Neural progenitor cell (in vitro differentiated cells): ENCODE measurements at regions not wholly inside any gene's neighbourhood (a gene's known extent, or its start where the extent isn't known, plus 50 kb on each side); places are given as distances from the start of the nearest gene placed in this dataset.

Source experiments
- DNase-seq: peaks from one replicate; pipeline ENCODE4 v3.0.0-alpha.2; 2016; ENCODE audit warnings: low spot score
- H2AFZ ChIP-seq: fragments of 200-600 bp; sonication (generic); replicated peaks from 2 replicates; pipeline ENCODE4 v1.6.1; 2016; ENCODE audit warnings: antibody characterized with exemption
- H3F3A ChIP-seq: fragments of 200-600 bp; sonication (generic); 2 replicates; pipeline ENCODE4 v1.6.1; 2016; ENCODE audit warnings: antibody characterized with exemption, low read depth
- H3K27ac ChIP-seq: fragments of 200-600 bp; sonication (generic); 2 replicates; pipeline ENCODE4 v1.5.1; 2016; ENCODE audit warnings: mild to moderate bottlenecking
- H3K27me3 ChIP-seq: fragments of 200-600 bp; sonication (generic); 2 replicates; pipeline ENCODE4 v1.6.1; 2016; ENCODE audit warnings: mild to moderate bottlenecking, moderate library complexity
- H3K36me3 ChIP-seq: fragments of 200-600 bp; sonication (generic); 2 replicates; pipeline ENCODE4 v1.5.1; 2016
- H3K4me1 ChIP-seq: fragments of 200-600 bp; sonication (generic); 2 replicates; pipeline ENCODE4 v1.6.1; 2016; ENCODE audit warnings: mixed run types
- H3K4me2 ChIP-seq: fragments of 200-600 bp; sonication (generic); 2 replicates; pipeline ENCODE4 v1.6.1; 2016
- H3K4me3 ChIP-seq: fragments of 200-600 bp; sonication (generic); 2 replicates; pipeline ENCODE4 v1.5.1; 2016
- H3K79me2 ChIP-seq: fragments of 200-600 bp; sonication (generic); 2 replicates; pipeline ENCODE4 v1.6.1; 2016; ENCODE audit warnings: low read depth
- H3K9ac ChIP-seq: fragments of 200-600 bp; sonication (generic); 2 replicates; pipeline ENCODE4 v1.6.1; 2016
- H3K9me3 ChIP-seq: fragments of 200-600 bp; sonication (generic); 2 replicates; pipeline ENCODE4 v1.5.1; 2016; ENCODE audit warnings: low read depth
- H4K20me1 ChIP-seq: fragments of 200-600 bp; sonication (generic); 2 replicates; pipeline ENCODE4 v1.6.1; 2016; ENCODE audit warnings: low read depth
- H3K27ac Mint-ChIP-seq: 3 replicates; pipeline ENCODE4 v1.8.0; 2021; ENCODE audit warnings: mixed read lengths
- H3K27me3 Mint-ChIP-seq: 2 replicates; pipeline ENCODE4 v1.8.0; 2022; ENCODE audit warnings: low read depth, mild to moderate bottlenecking, inconsistent platforms, moderate library complexity, mixed read lengths; ENCODE audit not compliant: insufficient read depth
- H3K36me3 Mint-ChIP-seq: 3 replicates; pipeline ENCODE4 v1.8.0; 2021; ENCODE audit warnings: mixed read lengths
- H3K4me1 Mint-ChIP-seq: 3 replicates; pipeline ENCODE4 v1.8.0; 2021; ENCODE audit warnings: mixed read lengths
- H3K4me3 Mint-ChIP-seq: 3 replicates; pipeline ENCODE4 v1.8.0; 2021; ENCODE audit warnings: mild to moderate bottlenecking, moderate library complexity, mixed read lengths
- H3K9me3 Mint-ChIP-seq: 3 replicates; pipeline ENCODE4 v1.8.0; 2020; ENCODE audit warnings: mixed read lengths
- EZH2 ChIP-seq: fragments of 200-600 bp; sonication (generic); IDR thresholded peaks from 2 replicates; pipeline ENCODE4 v1.6.1; 2017; ENCODE audit warnings: antibody characterized with exemption, mild to moderate bottlenecking, moderate library complexity
- EZH2phosphoT487 ChIP-seq: fragments of 200-600 bp; sonication (generic); IDR thresholded peaks from 2 replicates; pipeline ENCODE4 v1.6.1; 2017; ENCODE audit warnings: antibody characterized with exemption
- TF ChIP-seq, protein P1 (sequence below): fragments of 200-600 bp; sonication (generic); IDR thresholded peaks from 2 replicates; pipeline ENCODE4 v1.5.1; 2017; ENCODE audit warnings: antibody characterized with exemption, mild to moderate bottlenecking

DNA sequence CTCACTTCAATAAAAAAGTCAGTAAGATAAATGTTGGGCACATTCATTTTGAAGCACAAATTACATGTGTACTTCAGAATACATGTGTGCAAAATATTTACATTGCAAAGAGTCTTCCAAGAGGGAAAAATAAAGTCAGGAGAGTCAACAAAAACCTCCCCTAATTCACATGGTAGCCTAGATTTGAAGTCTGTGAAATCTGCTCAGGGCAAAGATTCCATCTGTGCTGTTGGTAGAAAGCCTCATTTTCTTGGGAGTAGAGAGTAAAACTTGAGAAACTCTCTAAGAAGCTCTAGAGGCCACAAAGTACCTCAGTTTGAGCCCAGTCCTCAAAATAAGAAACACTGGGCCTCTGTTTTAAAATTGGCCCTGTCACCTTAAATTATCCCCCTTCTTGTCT, 303.4 kb downstream of the RAB28 start:
- no peaks in the 10 kb centered on the region for H4K20me1 ChIP-seq
- H3K79me2 ChIP-seq: no peaks in the 10 kb centered on the region
- H3K9me3 ChIP-seq: no peaks in the 10 kb centered on the region
- H3K9ac ChIP-seq: no peak overlapping the region
- Mint-ChIP-seq H3K4me1 (peaks cover 6% of the 10 kb centered on the region), H3K36me3 (no peaks in the 10 kb centered on the region), H3K4me3 (no peak overlapping the region), H3K9me3 (no peaks in the 10 kb centered on the region), H3K27me3 (no peaks in the 10 kb centered on the region), H3K27ac (no peak overlapping the region)
- no peak overlapping the region for H2AFZ ChIP-seq
- no peaks in the 10 kb centered on the region for H3K27me3 ChIP-seq
- TF ChIP-seq EZH2phosphoT487 (no peak), EZH2 (no peak)
- TF ChIP-seq, protein P1, sequence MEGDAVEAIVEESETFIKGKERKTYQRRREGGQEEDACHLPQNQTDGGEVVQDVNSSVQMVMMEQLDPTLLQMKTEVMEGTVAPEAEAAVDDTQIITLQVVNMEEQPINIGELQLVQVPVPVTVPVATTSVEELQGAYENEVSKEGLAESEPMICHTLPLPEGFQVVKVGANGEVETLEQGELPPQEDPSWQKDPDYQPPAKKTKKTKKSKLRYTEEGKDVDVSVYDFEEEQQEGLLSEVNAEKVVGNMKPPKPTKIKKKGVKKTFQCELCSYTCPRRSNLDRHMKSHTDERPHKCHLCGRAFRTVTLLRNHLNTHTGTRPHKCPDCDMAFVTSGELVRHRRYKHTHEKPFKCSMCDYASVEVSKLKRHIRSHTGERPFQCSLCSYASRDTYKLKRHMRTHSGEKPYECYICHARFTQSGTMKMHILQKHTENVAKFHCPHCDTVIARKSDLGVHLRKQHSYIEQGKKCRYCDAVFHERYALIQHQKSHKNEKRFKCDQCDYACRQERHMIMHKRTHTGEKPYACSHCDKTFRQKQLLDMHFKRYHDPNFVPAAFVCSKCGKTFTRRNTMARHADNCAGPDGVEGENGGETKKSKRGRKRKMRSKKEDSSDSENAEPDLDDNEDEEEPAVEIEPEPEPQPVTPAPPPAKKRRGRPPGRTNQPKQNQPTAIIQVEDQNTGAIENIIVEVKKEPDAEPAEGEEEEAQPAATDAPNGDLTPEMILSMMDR: no peak
- no peaks in the 10 kb centered on the region for H3F3A ChIP-seq
- DNase-seq: no peak
- H3K4me3 ChIP-seq: no peak overlapping the region
- no peak overlapping the region for H3K4me2 ChIP-seq
- no peaks in the 10 kb centered on the region for H3K36me3 ChIP-seq
- H3K27ac ChIP-seq: no peak overlapping the region
- peaks cover 5% of the 10 kb centered on the region for H3K4me1 ChIP-seq

DNA sequence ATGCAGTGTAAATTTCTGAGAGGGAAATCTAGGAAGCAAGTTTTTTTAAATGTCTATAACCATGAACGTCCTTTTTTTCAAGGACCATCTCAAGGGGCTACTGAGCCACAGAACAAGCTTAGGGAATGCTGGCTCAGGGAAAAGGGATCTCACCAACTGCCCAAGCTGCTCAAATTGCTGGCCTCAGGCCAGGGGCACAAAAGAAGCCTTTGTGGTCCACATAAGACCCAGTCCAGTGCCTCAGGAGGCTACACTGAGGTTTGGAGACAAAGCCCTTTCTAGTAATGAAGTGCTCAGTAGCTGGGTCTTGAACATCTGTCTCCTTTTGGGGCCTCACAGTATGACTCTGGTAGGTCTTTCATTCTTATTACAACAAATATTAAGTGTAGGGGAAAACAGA, 305.5 kb downstream of the RAB28 start:
- Mint-ChIP-seq H3K27me3 (no peaks in the 10 kb centered on the region), H3K36me3 (no peaks in the 10 kb centered on the region), H3K4me3 (no peak overlapping the region), H3K27ac (no peak overlapping the region), H3K4me1 (peaks cover 6% of the 10 kb centered on the region), H3K9me3 (no peaks in the 10 kb centered on the region)
- Histone ChIP-seq H3K4me1 (peaks cover 5% of the 10 kb centered on the region), H3K4me2 (no peak overlapping the region), H3K27ac (no peak overlapping the region), H3K9me3 (no peaks in the 10 kb centered on the region), H3F3A (no peaks in the 10 kb centered on the region), H3K36me3 (no peaks in the 10 kb centered on the region), H3K79me2 (no peaks in the 10 kb centered on the region), H2AFZ (no peak overlapping the region), H3K9ac (no peak overlapping the region), H3K4me3 (no peak overlapping the region), H3K27me3 (no peaks in the 10 kb centered on the region), H4K20me1 (no peaks in the 10 kb centered on the region)
- TF ChIP-seq EZH2: no peak
- TF ChIP-seq, protein P1: no peak
- no peak for TF ChIP-seq EZH2phosphoT487
- DNase-seq: no peak

DNA sequence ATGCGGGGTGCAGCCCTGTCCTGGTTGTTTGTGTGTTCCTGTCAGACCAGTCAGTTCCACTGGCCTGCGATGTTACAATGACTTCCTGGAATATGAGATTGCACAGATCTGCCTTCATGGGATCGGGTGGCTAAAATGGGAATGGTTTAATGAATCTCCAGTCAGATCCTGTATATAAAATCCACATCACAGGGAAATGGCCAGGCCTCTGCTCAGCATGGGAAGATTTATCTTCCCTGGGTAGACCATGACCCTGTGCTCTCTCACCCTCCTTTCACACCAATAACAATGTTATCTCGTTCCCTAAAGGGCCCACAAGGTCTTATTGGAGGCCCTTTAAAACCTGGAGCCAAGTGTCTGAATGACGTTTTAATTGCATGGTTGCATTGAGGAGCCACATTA, 307.4 kb downstream of the RAB28 start:
- Mint-ChIP-seq H3K27me3 (no peaks in the 10 kb centered on the region), H3K4me1 (peaks cover 6% of the 10 kb centered on the region), H3K9me3 (no peaks in the 10 kb centered on the region), H3K36me3 (no peaks in the 10 kb centered on the region), H3K27ac (no peak overlapping the region), H3K4me3 (no peak overlapping the region)
- no peak overlapping the region for H3K9ac ChIP-seq
- no peak for DNase-seq
- H3K36me3 ChIP-seq: no peaks in the 10 kb centered on the region
- no peak overlapping the region for H3K4me2 ChIP-seq
- no peaks in the 10 kb centered on the region for H3K9me3 ChIP-seq
- peaks cover 5% of the 10 kb centered on the region for H3K4me1 ChIP-seq
- H3F3A ChIP-seq: no peaks in the 10 kb centered on the region
- H4K20me1 ChIP-seq: no peaks in the 10 kb centered on the region
- no peak overlapping the region for H3K4me3 ChIP-seq
- H3K27me3 ChIP-seq: no peaks in the 10 kb centered on the region
- no peak overlapping the region for H2AFZ ChIP-seq
- H3K27ac ChIP-seq: no peak overlapping the region
- TF ChIP-seq, protein P1: no peak
- no peak for TF ChIP-seq EZH2phosphoT487
- TF ChIP-seq EZH2: no peak
- H3K79me2 ChIP-seq: no peaks in the 10 kb centered on the region

DNA sequence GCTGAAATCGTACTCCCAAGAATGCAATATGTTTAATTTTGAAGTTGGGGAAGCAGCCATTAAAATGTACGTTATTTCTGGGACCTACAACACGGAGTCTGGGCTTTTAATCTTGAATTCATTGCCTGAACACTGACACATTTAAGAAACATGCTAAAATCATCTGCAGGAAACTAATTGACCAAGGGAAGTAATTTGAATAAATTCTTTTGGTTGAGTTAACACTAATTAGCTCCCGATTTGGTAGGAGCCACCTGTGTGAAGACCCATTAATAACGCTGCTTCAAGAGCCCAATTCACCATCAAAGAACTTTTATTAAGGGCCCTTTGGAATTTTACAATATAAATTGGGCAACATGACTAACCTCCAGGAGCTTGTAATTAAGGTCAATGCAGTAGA, 309.2 kb downstream of the RAB28 start:
- peaks cover 5% of the 10 kb centered on the region for H3K4me1 ChIP-seq
- no peak overlapping the region for H3K9ac ChIP-seq
- no peak for TF ChIP-seq EZH2phosphoT487
- TF ChIP-seq, protein P1: no peak
- TF ChIP-seq EZH2: no peak
- Mint-ChIP-seq H3K36me3 (no peaks in the 10 kb centered on the region), H3K27me3 (no peaks in the 10 kb centered on the region), H3K4me3 (no peak overlapping the region), H3K27ac (no peak overlapping the region), H3K4me1 (peaks cover 8% of the 10 kb centered on the region), H3K9me3 (no peaks in the 10 kb centered on the region)
- H3K4me3 ChIP-seq: no peak overlapping the region
- H3K36me3 ChIP-seq: no peaks in the 10 kb centered on the region
- H3K27ac ChIP-seq: no peak overlapping the region
- DNase-seq: no peak
- no peaks in the 10 kb centered on the region for H3F3A ChIP-seq
- no peaks in the 10 kb centered on the region for H3K79me2 ChIP-seq
- no peaks in the 10 kb centered on the region for H3K9me3 ChIP-seq
- H2AFZ ChIP-seq: no peak overlapping the region
- no peaks in the 10 kb centered on the region for H3K27me3 ChIP-seq
- no peak overlapping the region for H3K4me2 ChIP-seq
- no peaks in the 10 kb centered on the region for H4K20me1 ChIP-seq
